ENCODE measurements at regions not wholly inside any gene's neighbourhood (a gene's known extent, or its start where the extent isn't known, plus 50 kb on each side); places are given as distances from the start of the nearest gene placed in this dataset.
"Not testable (repeated sequence)": the region's sequence is repeated elsewhere in the genome, so short reads cannot be mapped to it uniquely, and the experiment has no call there.

DNA sequence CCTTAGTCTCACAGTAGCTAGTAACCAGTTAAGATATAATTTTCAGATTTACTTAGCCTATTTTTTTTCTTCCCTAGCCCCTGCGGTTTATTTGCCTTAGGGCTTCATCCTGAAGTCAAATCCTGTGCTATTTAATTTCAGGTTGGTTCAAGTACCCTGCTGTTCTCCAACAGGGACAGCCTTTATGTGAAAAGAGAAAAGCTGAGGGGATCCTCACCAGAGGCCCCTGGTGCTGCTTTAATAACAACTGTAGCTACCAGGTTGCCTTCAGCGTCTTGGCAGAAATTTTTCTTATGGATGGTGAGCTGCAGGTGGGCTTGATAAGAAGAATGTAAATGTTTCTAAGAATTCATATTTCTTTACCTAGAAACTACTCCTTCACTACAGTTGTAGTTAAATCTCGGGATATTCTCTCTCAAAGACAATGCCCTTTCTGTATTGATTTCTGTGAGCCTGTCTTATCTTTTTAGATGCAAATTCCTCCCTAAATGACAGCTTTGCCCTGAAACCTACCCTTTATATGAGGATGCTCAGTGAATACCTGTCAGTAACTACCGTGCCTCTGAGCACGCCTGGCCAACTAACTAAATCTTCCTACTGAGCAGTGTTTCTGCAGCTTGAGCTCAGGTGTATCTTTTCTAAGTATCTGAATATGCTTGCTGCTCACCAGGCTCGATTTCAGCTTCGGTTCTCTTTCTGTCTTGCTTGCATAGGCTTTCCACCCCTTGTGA, 320.5 kb downstream of the MMUT start:
- no peak for TF ChIP-seq CTCF (IDR thresholded peaks at IDR 0.05)
- TF ChIP-seq POLR2AphosphoS5 (IDR thresholded peaks at IDR 0.05) = no peak
- no peak for TF ChIP-seq POLR2A (IDR thresholded peaks at IDR 0.05)
- Histone ChIP-seq H3K4me1 (no peaks in the 10 kb centered on the region), H3K27me3 (no peaks in the 10 kb centered on the region), H3K4me3 (no peak overlapping the region), H3K27ac (no peak overlapping the region), H3K9me3 (no peaks in the 10 kb centered on the region), H3K36me3 (no peaks in the 10 kb centered on the region)
- intact Hi-C loops (cut with DNase I; ENCODE audit: low total_unique reads) = no loop called here
- no peak for DNase-seq (ENCODE audit: low spot score in 2 of 2)

GRCh38 chr6:49121970-49122369, 341.1 kb downstream of the MMUT start:
- Histone ChIP-seq H3K4me1 (no peaks in the 10 kb centered on the region), H3K4me3 (no peak overlapping the region), H3K27me3 (no peaks in the 10 kb centered on the region), H3K27ac (no peak overlapping the region), H3K9me3 (no peaks in the 10 kb centered on the region), H3K36me3 (no peaks in the 10 kb centered on the region)
- intact Hi-C loops (cut with DNase I; ENCODE audit: low total_unique reads) = no loop called here
- no peak for TF ChIP-seq POLR2A (IDR thresholded peaks at IDR 0.05)
- no peak for TF ChIP-seq CTCF (IDR thresholded peaks at IDR 0.05)
- no peak for TF ChIP-seq POLR2AphosphoS5 (IDR thresholded peaks at IDR 0.05)
- DNase-seq (ENCODE audit: low spot score in 2 of 2) = no peak

- Histone ChIP-seq H3K4me1 (no peaks in the 10 kb centered on the region), H3K4me3 (no peak overlapping the region), H3K36me3 (no peaks in the 10 kb centered on the region), H3K9me3 (no peaks in the 10 kb centered on the region), H3K27me3 (no peaks in the 10 kb centered on the region), H3K27ac (no peak overlapping the region)
- intact Hi-C loops (cut with DNase I; ENCODE audit: low total_unique reads) = no loop called here
- TF ChIP-seq POLR2AphosphoS5 (IDR thresholded peaks at IDR 0.05) (no peak), POLR2A (IDR thresholded peaks at IDR 0.05) (no peak), CTCF (IDR thresholded peaks at IDR 0.05) (no peak)
- no peak for DNase-seq (ENCODE audit: low spot score in 2 of 2)
Observed at GRCh38 chr6:49118478-49118877, 344.6 kb downstream of the MMUT start.

- Histone ChIP-seq H3K27ac (no peak overlapping the region), H3K9me3 (no peaks in the 10 kb centered on the region), H3K4me1 (no peaks in the 10 kb centered on the region), H3K27me3 (no peaks in the 10 kb centered on the region), H3K4me3 (no peak overlapping the region), H3K36me3 (no peaks in the 10 kb centered on the region)
- TF ChIP-seq CTCF (IDR thresholded peaks at IDR 0.05) (no peak), POLR2A (IDR thresholded peaks at IDR 0.05) (no peak), POLR2AphosphoS5 (IDR thresholded peaks at IDR 0.05) (no peak)
- intact Hi-C loops (cut with DNase I; ENCODE audit: low total_unique reads) = no loop called here
- DNase-seq (ENCODE audit: low spot score in 2 of 2) = no peak
Observed at GRCh38 chr6:49110916-49111315, 352.1 kb downstream of the MMUT start.

DNA sequence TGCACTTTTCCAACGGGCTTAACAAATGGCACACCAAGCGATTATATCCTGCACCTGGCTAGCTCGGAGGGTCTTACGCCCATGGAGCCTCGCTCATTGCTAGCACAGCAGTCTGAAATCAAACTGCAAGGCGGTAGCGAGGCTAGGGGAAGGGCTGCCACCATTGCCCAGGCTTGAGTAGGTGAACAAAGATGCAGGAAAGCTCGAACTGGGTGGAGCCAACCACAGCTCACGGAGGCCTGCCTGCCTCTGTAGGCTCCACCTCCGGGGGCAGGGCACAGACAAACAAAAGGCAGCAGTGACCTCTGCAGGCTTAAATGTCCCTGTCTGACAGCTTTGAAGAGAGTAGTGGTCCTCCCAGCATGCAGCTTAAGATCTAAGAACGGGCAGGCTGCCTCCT, 365.4 kb downstream of the MMUT start:
- DNase-seq (ENCODE audit: low spot score in 2 of 2); H3K27me3 ChIP-seq; H3K27ac ChIP-seq; H3K9me3 ChIP-seq; H3K36me3 ChIP-seq; intact Hi-C loops (cut with DNase I; ENCODE audit: low total_unique reads); H3K4me3 ChIP-seq; H3K4me1 ChIP-seq: not testable (repeated sequence)

- intact Hi-C loops (cut with DNase I; ENCODE audit: low total_unique reads) = no loop called here
- no peaks in the 10 kb centered on the region for H3K4me1 ChIP-seq
- TF ChIP-seq POLR2AphosphoS5 (IDR thresholded peaks at IDR 0.05) = no peak
- no peak for TF ChIP-seq POLR2A (IDR thresholded peaks at IDR 0.05)
- no peak for TF ChIP-seq CTCF (IDR thresholded peaks at IDR 0.05)
- H3K27me3 ChIP-seq = no peaks in the 10 kb centered on the region
- H3K4me3 ChIP-seq = no peak overlapping the region
- DNase-seq (ENCODE audit: low spot score in 2 of 2) = no peak
- no peaks in the 10 kb centered on the region for H3K9me3 ChIP-seq
- H3K36me3 ChIP-seq = no peaks in the 10 kb centered on the region
- no peak overlapping the region for H3K27ac ChIP-seq
Observed at GRCh38 chr6:49097116-49097515, 365.9 kb downstream of the MMUT start.
